Osteoblast (primary cell): ENCODE measurements at regions not wholly inside any gene's neighbourhood (a gene's known extent, or its start where the extent isn't known, plus 50 kb on each side); places are given as distances from the start of the nearest gene placed in this dataset.

Experiments used
- DNase-seq: peaks from one replicate; pipeline ENCODE4 v3.0.0; 2011; ENCODE audit warnings: low spot score, mixed read lengths; ENCODE audit not compliant: insufficient read length; ENCODE audit errors: missing footprints
- H2AFZ ChIP-seq: 2 replicates; pipeline ENCODE4 v1.6.0; 2011; ENCODE audit warnings: mild to moderate bottlenecking, low read length
- H3K27ac ChIP-seq: 2 replicates; pipeline ENCODE4 v1.5.1; 2011; ENCODE audit warnings: mild to moderate bottlenecking, low read depth, low read length, moderate library complexity
- H3K27me3 ChIP-seq: 2 replicates; pipeline ENCODE4 v1.6.0; 2012; ENCODE audit warnings: mild to moderate bottlenecking, control low read depth, inconsistent platforms, low read length, moderate library complexity; ENCODE audit not compliant: insufficient read depth
- H3K36me3 ChIP-seq: 2 replicates; pipeline ENCODE4 v1.5.1; 2011; ENCODE audit warnings: mild to moderate bottlenecking, low read length, control low read depth, moderate library complexity; ENCODE audit not compliant: insufficient read depth
- H3K4me1 ChIP-seq: 2 replicates; pipeline ENCODE4 v1.5.1; 2011; ENCODE audit warnings: mild to moderate bottlenecking, low read length, control low read depth, moderate library complexity; ENCODE audit not compliant: insufficient read depth
- H3K4me2 ChIP-seq: 2 replicates; pipeline ENCODE4 v1.6.0; 2011; ENCODE audit warnings: mild to moderate bottlenecking, low read length; ENCODE audit not compliant: insufficient read depth
- H3K4me3 ChIP-seq: fragments of 200-600 bp; sonication (generic); 3 replicates; pipeline ENCODE4 v1.5.1; 2012; ENCODE audit warnings: mild to moderate bottlenecking, low read length, inconsistent platforms; ENCODE audit not compliant: insufficient read depth
- H3K79me2 ChIP-seq: 2 replicates; pipeline ENCODE4 v1.6.0; 2012; ENCODE audit warnings: mild to moderate bottlenecking, low read length, control low read depth, inconsistent platforms; ENCODE audit not compliant: insufficient read depth
- H3K9me3 ChIP-seq: 2 replicates; pipeline ENCODE4 v1.5.1; 2011; ENCODE audit warnings: low read depth, low read length, control low read depth
- H4K20me1 ChIP-seq: 2 replicates; pipeline ENCODE4 v1.6.0; 2012; ENCODE audit warnings: mild to moderate bottlenecking, low read length, control low read depth; ENCODE audit not compliant: insufficient read depth
- CTCF ChIP-seq: IDR thresholded peaks from 2 replicates; pipeline ENCODE4 v1.5.1; 2011; ENCODE audit warnings: mild to moderate bottlenecking, low read depth, low read length, moderate library complexity; ENCODE audit errors: extremely low read depth

GRCh38 chr5:57069115-57069835 is 104.6 kb upstream of the GPBP1 start:
- no peak overlapping the region for H3K4me3 ChIP-seq
- H3K27ac ChIP-seq: no peak overlapping the region
- no peaks in the 10 kb centered on the region for H4K20me1 ChIP-seq
- H3K4me1 ChIP-seq: no peaks in the 10 kb centered on the region
- DNase-seq: no peak
- H2AFZ ChIP-seq: no peak overlapping the region
- H3K79me2 ChIP-seq: no peaks in the 10 kb centered on the region
- H3K9me3 ChIP-seq: no peaks in the 10 kb centered on the region
- no peaks in the 10 kb centered on the region for H3K36me3 ChIP-seq
- no peak overlapping the region for H3K4me2 ChIP-seq
- no peaks in the 10 kb centered on the region for H3K27me3 ChIP-seq
- TF ChIP-seq CTCF: no peak

GRCh38 chr5:57072218-57072892 is 101.5 kb upstream of the GPBP1 start:
- Histone ChIP-seq H3K4me3 (no peak overlapping the region), H3K9me3 (no peaks in the 10 kb centered on the region), H3K4me2 (no peak overlapping the region), H3K27me3 (no peaks in the 10 kb centered on the region), H4K20me1 (no peaks in the 10 kb centered on the region), H3K27ac (no peak overlapping the region), H2AFZ (no peak overlapping the region), H3K79me2 (no peaks in the 10 kb centered on the region), H3K4me1 (no peaks in the 10 kb centered on the region), H3K36me3 (no peaks in the 10 kb centered on the region)
- no peak for DNase-seq
- no peak for TF ChIP-seq CTCF

GRCh38 chr5:57082441-57083067 is 91.3 kb upstream of the GPBP1 start:
- H3K4me2 ChIP-seq: no peak overlapping the region
- H4K20me1 ChIP-seq: no peaks in the 10 kb centered on the region

More at GRCh38 chr5:57082441-57083067, 91.3 kb upstream of the GPBP1 start:
- Histone ChIP-seq H3K36me3 (no peaks in the 10 kb centered on the region), H2AFZ (no peak overlapping the region), H3K27ac (no peak overlapping the region), H3K9me3 (no peaks in the 10 kb centered on the region), H3K79me2 (no peaks in the 10 kb centered on the region), H3K4me3 (no peak overlapping the region), H3K4me1 (no peaks in the 10 kb centered on the region), H3K27me3 (no peaks in the 10 kb centered on the region)
- peak; percentile 37 for TF ChIP-seq CTCF
- no peak for DNase-seq
